ENCODE measurements at regions not wholly inside any gene's neighbourhood (a gene's known extent, or its start where the extent isn't known, plus 50 kb on each side); places are given as distances from the start of the nearest gene placed in this dataset.

- ChIA-PET POLR2A (interaction anchor here (0.6 kb wide), 1 partner anchor 311 kb away, joined by 4 read pairs; no protein-coding TSS in a partner anchor), CTCF (interaction anchor here (0.5 kb wide), 1 partner anchor 79 kb away, joined by 3 read pairs; no protein-coding TSS in a partner anchor)
- Mint-ChIP-seq H3K27ac (ENCODE audit: unreplicated experiment) (no peak overlapping the region), H3K4me1 (ENCODE audit: low read depth, unreplicated experiment) (no peaks in the 10 kb centered on the region), H3K9me3 (ENCODE audit: unreplicated experiment) (no peaks in the 10 kb centered on the region), H3K27me3 (ENCODE audit: insufficient read depth, unreplicated experiment) (peaks cover 24% of the 10 kb centered on the region), H3K4me3 (ENCODE audit: unreplicated experiment) (no peak overlapping the region), H3K36me3 (ENCODE audit: insufficient read depth, unreplicated experiment) (no peaks in the 10 kb centered on the region)
- H3K4me3 ChIP-seq (ENCODE audit: low read depth, low read length) = no peak overlapping the region
- H3K4me1 ChIP-seq = no peaks in the 10 kb centered on the region
- no peaks in the 10 kb centered on the region; the same call in 1 of the 2 replicates for H3K27me3 ChIP-seq (replicated peaks; ENCODE audit: control insufficient read depth, insufficient read depth, low read length)
- intact Hi-C loops (cut with micrococcal nuclease; ENCODE audit: unreplicated experiment) = no loop called here
- no peaks in the 10 kb centered on the region for H3K9me3 ChIP-seq
- no TSS peak for BruUV-seq (replicated peaks)
- DNase-seq = no peak
- no peaks in the 10 kb centered on the region for H3K36me3 ChIP-seq (ENCODE audit: control insufficient read depth, insufficient read depth, low read length)
- TF ChIP-seq CTCF (IDR thresholded peaks at IDR 0.05; ENCODE audit: insufficient read depth in 1 of 2, low read depth in 1 of 2, low read length in 1 of 2, severe bottlenecking in 1 of 2, unreplicated experiment in 1 of 2) = no peak
These were observed 187.7 kb downstream of the MAF start for GRCh38 chr16:79412783-79413225.

- H3K4me1 ChIP-seq = no peaks in the 10 kb centered on the region
- Mint-ChIP-seq H3K4me3 (ENCODE audit: unreplicated experiment) (no peak overlapping the region), H3K36me3 (ENCODE audit: insufficient read depth, unreplicated experiment) (no peaks in the 10 kb centered on the region), H3K27me3 (ENCODE audit: insufficient read depth, unreplicated experiment) (peaks cover 21% of the 10 kb centered on the region), H3K27ac (ENCODE audit: unreplicated experiment) (no peak overlapping the region), H3K4me1 (ENCODE audit: low read depth, unreplicated experiment) (no peaks in the 10 kb centered on the region), H3K9me3 (ENCODE audit: unreplicated experiment) (no peaks in the 10 kb centered on the region)
- no peaks in the 10 kb centered on the region for H3K36me3 ChIP-seq (ENCODE audit: control insufficient read depth, insufficient read depth, low read length)
- H3K9me3 ChIP-seq = no peaks in the 10 kb centered on the region
- POLR2A ChIA-PET = no interaction called here
- H3K27me3 ChIP-seq (replicated peaks; ENCODE audit: control insufficient read depth, insufficient read depth, low read length) = no peaks in the 10 kb centered on the region; the same call in 1 of the 2 replicates
- CTCF ChIA-PET = no interaction called here
- H3K4me3 ChIP-seq (ENCODE audit: low read depth, low read length) = no peak overlapping the region
- DNase-seq = no peak
- TF ChIP-seq CTCF (IDR thresholded peaks at IDR 0.05; ENCODE audit: insufficient read depth in 1 of 2, low read depth in 1 of 2, low read length in 1 of 2, severe bottlenecking in 1 of 2, unreplicated experiment in 1 of 2) = no peak
- intact Hi-C loops (cut with micrococcal nuclease; ENCODE audit: unreplicated experiment) = no loop called here
- BruUV-seq (replicated peaks) = no TSS peak
These were observed 188.7 kb downstream of the MAF start for GRCh38 chr16:79411805-79412204.

DNA sequence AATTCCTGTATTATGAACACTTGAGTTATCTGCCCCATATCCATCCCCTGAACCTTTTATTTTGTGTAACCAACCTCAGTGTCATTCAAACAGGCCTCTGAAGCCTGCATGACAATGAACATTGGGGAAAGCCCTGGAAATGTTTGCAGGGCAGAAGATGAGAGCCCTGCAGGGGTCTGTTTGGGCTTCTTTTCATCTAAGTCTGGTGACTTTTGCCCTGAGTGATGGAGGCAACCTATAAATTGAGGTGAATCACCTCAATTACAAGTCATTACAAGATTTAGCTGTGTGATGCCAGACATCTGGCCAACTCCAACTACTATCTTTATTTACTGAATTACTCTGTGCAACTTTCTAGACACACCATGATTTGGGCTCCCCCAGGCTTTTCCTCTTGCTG, 189.2 kb downstream of the MAF start:
- H3K9me3 Mint-ChIP-seq (ENCODE audit: unreplicated experiment) = no peaks in the 10 kb centered on the region
- H3K4me1 ChIP-seq = no peaks in the 10 kb centered on the region
- peaks cover 17% of the 10 kb centered on the region for H3K27me3 Mint-ChIP-seq (ENCODE audit: insufficient read depth, unreplicated experiment)
- BruUV-seq (replicated peaks) = no TSS peak
- TF ChIP-seq CTCF (IDR thresholded peaks at IDR 0.05; ENCODE audit: insufficient read depth in 1 of 2, low read depth in 1 of 2, low read length in 1 of 2, severe bottlenecking in 1 of 2, unreplicated experiment in 1 of 2) = no peak
- no peak overlapping the region for H3K4me3 Mint-ChIP-seq (ENCODE audit: unreplicated experiment)
- H3K27ac Mint-ChIP-seq (ENCODE audit: unreplicated experiment) = no peak overlapping the region
- no peak for DNase-seq
- no peaks in the 10 kb centered on the region for H3K36me3 Mint-ChIP-seq (ENCODE audit: insufficient read depth, unreplicated experiment)
- H3K27me3 ChIP-seq (replicated peaks; ENCODE audit: control insufficient read depth, insufficient read depth, low read length) = no peaks in the 10 kb centered on the region; the same call in 1 of the 2 replicates
- intact Hi-C loops (cut with micrococcal nuclease; ENCODE audit: unreplicated experiment) = no loop called here
- H3K4me3 ChIP-seq (ENCODE audit: low read depth, low read length) = no peak overlapping the region
- CTCF ChIA-PET = no interaction called here
- H3K9me3 ChIP-seq = no peaks in the 10 kb centered on the region
- no peaks in the 10 kb centered on the region for H3K36me3 ChIP-seq (ENCODE audit: control insufficient read depth, insufficient read depth, low read length)
- no peaks in the 10 kb centered on the region for H3K4me1 Mint-ChIP-seq (ENCODE audit: low read depth, unreplicated experiment)
- POLR2A ChIA-PET = no interaction called here
